ENCODE measurements at regions not wholly inside any gene's neighbourhood (a gene's known extent, or its start where the extent isn't known, plus 50 kb on each side); places are given as distances from the start of the nearest gene placed in this dataset.

DNA sequence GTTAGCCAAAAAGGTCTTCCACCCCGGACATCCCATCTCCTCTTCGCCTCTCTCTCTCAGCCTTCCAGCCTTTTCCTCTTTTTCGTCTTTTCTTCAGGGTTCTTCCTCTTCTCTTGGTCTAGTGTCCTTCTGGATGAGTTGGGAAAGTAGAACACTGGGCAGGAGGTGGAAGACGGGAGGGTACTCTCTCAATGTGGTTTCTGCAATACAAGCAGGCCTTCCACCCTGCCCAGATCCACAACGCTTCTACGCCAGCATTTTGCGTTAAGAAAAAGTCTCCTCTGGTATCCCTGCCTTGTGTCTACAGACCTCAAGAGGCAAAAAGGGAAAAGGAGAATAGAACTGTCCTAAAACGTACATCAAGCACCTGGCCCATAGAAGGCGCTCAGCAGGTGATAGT, 587.8 kb downstream of the BNC2 start:
- Histone ChIP-seq H3K9ac (no peak overlapping the region), H4K20me1 (ENCODE audit: low read depth) (no peaks in the 10 kb centered on the region), H3F3A (ENCODE audit: low read depth) (no peaks in the 10 kb centered on the region), H3K36me3 (no peaks in the 10 kb centered on the region), H3K9me3 (ENCODE audit: low read depth) (no peaks in the 10 kb centered on the region), H2AFZ (replicated peaks) (no peak overlapping the region), H3K4me1 (no peaks in the 10 kb centered on the region), H3K27ac (no peak overlapping the region), H3K4me3 (no peak overlapping the region), H3K4me2 (no peak overlapping the region), H3K27me3 (no peaks in the 10 kb centered on the region), H3K79me2 (ENCODE audit: low read depth) (no peaks in the 10 kb centered on the region)
- Mint-ChIP-seq H3K9me3 (peaks cover 9% of the 10 kb centered on the region), H3K4me1 (peaks cover 4% of the 10 kb centered on the region), H3K27ac (no peak overlapping the region), H3K36me3 (no peaks in the 10 kb centered on the region), H3K4me3 (no peak overlapping the region), H3K27me3 (ENCODE audit: insufficient read depth, low read depth) (peaks cover 6% of the 10 kb centered on the region)
- TF ChIP-seq, protein P1, sequence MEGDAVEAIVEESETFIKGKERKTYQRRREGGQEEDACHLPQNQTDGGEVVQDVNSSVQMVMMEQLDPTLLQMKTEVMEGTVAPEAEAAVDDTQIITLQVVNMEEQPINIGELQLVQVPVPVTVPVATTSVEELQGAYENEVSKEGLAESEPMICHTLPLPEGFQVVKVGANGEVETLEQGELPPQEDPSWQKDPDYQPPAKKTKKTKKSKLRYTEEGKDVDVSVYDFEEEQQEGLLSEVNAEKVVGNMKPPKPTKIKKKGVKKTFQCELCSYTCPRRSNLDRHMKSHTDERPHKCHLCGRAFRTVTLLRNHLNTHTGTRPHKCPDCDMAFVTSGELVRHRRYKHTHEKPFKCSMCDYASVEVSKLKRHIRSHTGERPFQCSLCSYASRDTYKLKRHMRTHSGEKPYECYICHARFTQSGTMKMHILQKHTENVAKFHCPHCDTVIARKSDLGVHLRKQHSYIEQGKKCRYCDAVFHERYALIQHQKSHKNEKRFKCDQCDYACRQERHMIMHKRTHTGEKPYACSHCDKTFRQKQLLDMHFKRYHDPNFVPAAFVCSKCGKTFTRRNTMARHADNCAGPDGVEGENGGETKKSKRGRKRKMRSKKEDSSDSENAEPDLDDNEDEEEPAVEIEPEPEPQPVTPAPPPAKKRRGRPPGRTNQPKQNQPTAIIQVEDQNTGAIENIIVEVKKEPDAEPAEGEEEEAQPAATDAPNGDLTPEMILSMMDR (IDR thresholded peaks at IDR 0.05), result no peak
- TF ChIP-seq EZH2phosphoT487 (IDR thresholded peaks at IDR 0.05), result no peak
- no peak for TF ChIP-seq EZH2 (IDR thresholded peaks at IDR 0.05)
- DNase-seq (ENCODE audit: low spot score), result no peak

DNA sequence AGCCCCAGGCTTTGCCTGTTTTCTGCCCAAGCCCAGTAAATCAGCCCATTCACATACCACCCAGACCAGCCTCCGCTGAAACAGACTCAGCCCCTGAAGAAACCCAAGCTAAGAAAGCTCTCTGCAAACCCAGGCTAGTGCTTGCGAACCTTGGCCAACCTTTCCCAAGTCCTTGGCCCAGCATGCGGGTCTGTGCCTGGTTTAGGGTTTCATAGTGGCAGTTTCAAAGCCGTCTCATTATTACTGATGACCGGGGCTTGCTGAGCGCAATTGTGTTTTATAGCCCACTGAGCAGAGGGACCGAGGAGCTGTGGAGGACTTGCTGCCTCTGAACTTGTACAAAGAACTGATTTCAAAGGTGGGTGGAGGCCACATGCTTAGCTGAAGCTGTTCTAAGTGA, 584.3 kb downstream of the BNC2 start:
- Mint-ChIP-seq H3K9me3 (peaks cover 9% of the 10 kb centered on the region), H3K4me3 (no peak overlapping the region), H3K36me3 (no peaks in the 10 kb centered on the region), H3K4me1 (no peaks in the 10 kb centered on the region), H3K27ac (no peak overlapping the region), H3K27me3 (ENCODE audit: insufficient read depth, low read depth) (peaks cover 6% of the 10 kb centered on the region)
- no peaks in the 10 kb centered on the region for H3K36me3 ChIP-seq
- H3K9ac ChIP-seq, result no peak overlapping the region
- no peak for DNase-seq (ENCODE audit: low spot score)
- H3F3A ChIP-seq (ENCODE audit: low read depth), result no peaks in the 10 kb centered on the region
- H3K79me2 ChIP-seq (ENCODE audit: low read depth), result no peaks in the 10 kb centered on the region
- no peaks in the 10 kb centered on the region for H3K9me3 ChIP-seq (ENCODE audit: low read depth)
- no peak overlapping the region for H3K4me2 ChIP-seq
- no peak overlapping the region for H2AFZ ChIP-seq (replicated peaks)
- H3K27me3 ChIP-seq, result no peaks in the 10 kb centered on the region
- no peak for TF ChIP-seq EZH2 (IDR thresholded peaks at IDR 0.05)
- no peak for TF ChIP-seq EZH2phosphoT487 (IDR thresholded peaks at IDR 0.05)
- TF ChIP-seq, protein P1 (IDR thresholded peaks at IDR 0.05), result no peak
- H3K4me3 ChIP-seq, result no peak overlapping the region
- H4K20me1 ChIP-seq (ENCODE audit: low read depth), result no peaks in the 10 kb centered on the region
- H3K27ac ChIP-seq, result no peak overlapping the region
- H3K4me1 ChIP-seq, result no peaks in the 10 kb centered on the region

DNA sequence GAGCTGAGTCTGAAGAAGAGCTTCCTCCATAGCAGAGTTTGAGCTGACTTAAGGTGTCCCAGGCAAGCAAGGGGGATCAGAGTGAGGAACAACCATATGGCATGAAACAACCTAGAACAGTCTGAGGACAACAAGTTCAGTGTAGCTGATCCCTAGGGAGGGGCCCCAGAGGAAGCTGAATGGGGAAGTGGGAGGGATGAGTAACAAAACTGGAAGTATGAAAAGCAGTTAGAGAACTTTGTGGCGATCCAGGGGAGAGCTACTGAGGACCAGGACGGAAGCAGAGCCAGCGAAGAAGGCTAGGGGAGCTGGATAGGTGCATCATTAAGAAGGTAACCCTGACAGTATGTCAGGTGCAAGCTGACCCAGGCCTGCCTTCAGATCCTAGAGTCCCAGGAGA, 580.8 kb downstream of the BNC2 start:
- no peaks in the 10 kb centered on the region for H3F3A ChIP-seq (ENCODE audit: low read depth)
- H2AFZ ChIP-seq (replicated peaks), result no peak overlapping the region
- no peak overlapping the region for H3K4me2 ChIP-seq
- no peak overlapping the region for H3K27ac Mint-ChIP-seq
- H3K4me3 Mint-ChIP-seq, result no peak overlapping the region
- no peak overlapping the region for H3K27ac ChIP-seq
- H3K27me3 ChIP-seq, result no peaks in the 10 kb centered on the region
- H3K9me3 ChIP-seq (ENCODE audit: low read depth), result no peaks in the 10 kb centered on the region
- no peaks in the 10 kb centered on the region for H3K36me3 ChIP-seq
- peaks cover 6% of the 10 kb centered on the region for H3K9me3 Mint-ChIP-seq
- H3K36me3 Mint-ChIP-seq, result no peaks in the 10 kb centered on the region
- H4K20me1 ChIP-seq (ENCODE audit: low read depth), result no peaks in the 10 kb centered on the region
- H3K9ac ChIP-seq, result no peak overlapping the region
- H3K79me2 ChIP-seq (ENCODE audit: low read depth), result no peaks in the 10 kb centered on the region
- no peak for DNase-seq (ENCODE audit: low spot score)
- peaks cover 3% of the 10 kb centered on the region for H3K27me3 Mint-ChIP-seq (ENCODE audit: insufficient read depth, low read depth)
- H3K4me1 ChIP-seq, result no peaks in the 10 kb centered on the region
- H3K4me3 ChIP-seq, result no peak overlapping the region
- H3K4me1 Mint-ChIP-seq, result peaks cover 2% of the 10 kb centered on the region
- TF ChIP-seq EZH2phosphoT487 (IDR thresholded peaks at IDR 0.05) (no peak), EZH2 (IDR thresholded peaks at IDR 0.05) (no peak)
- TF ChIP-seq, protein P1 (IDR thresholded peaks at IDR 0.05), result no peak
